ENCODE measurements at regions not wholly inside any gene's neighbourhood (a gene's known extent, or its start where the extent isn't known, plus 50 kb on each side); places are given as distances from the start of the nearest gene placed in this dataset.
A peak's percentile ranks its signal among the peaks of the same experiment; 100 is the strongest.

- Mint-ChIP-seq H3K27me3 (ENCODE audit: insufficient read depth, low read depth) (peaks cover 3% of the 10 kb centered on the region), H3K4me3 (peak overlapping the region; percentile 82), H3K36me3 (no peaks in the 10 kb centered on the region), H3K27ac (peak overlapping the region; percentile 75), H3K9me3 (peaks cover 3% of the 10 kb centered on the region), H3K4me1 (peaks cover 9% of the 10 kb centered on the region)
- Histone ChIP-seq H3F3A (ENCODE audit: low read depth) (no peaks in the 10 kb centered on the region), H3K9ac (no peak overlapping the region), H3K27ac (no peak overlapping the region), H4K20me1 (ENCODE audit: low read depth) (no peaks in the 10 kb centered on the region), H2AFZ (replicated peaks) (peak overlapping the region; percentile 35), H3K9me3 (ENCODE audit: low read depth) (no peaks in the 10 kb centered on the region), H3K36me3 (no peaks in the 10 kb centered on the region), H3K4me3 (peak overlapping the region; percentile 45), H3K27me3 (peaks cover 6% of the 10 kb centered on the region), H3K4me2 (peak overlapping the region; percentile 76), H3K79me2 (ENCODE audit: low read depth) (no peaks in the 10 kb centered on the region), H3K4me1 (peaks cover 4% of the 10 kb centered on the region)
- no peak for TF ChIP-seq EZH2 (IDR thresholded peaks at IDR 0.05)
- DNase-seq (ENCODE audit: low spot score) = peak; percentile 95
These were observed 282.5 kb upstream of the MYT1L start for GRCh38 chr2:2613279-2614199.

- Mint-ChIP-seq H3K27ac (no peak overlapping the region), H3K4me3 (no peak overlapping the region), H3K27me3 (ENCODE audit: insufficient read depth, low read depth) (peaks cover 6% of the 10 kb centered on the region), H3K9me3 (peaks cover 3% of the 10 kb centered on the region), H3K4me1 (peaks cover 18% of the 10 kb centered on the region), H3K36me3 (no peaks in the 10 kb centered on the region)
- Histone ChIP-seq H3K4me1 (peaks cover 4% of the 10 kb centered on the region), H4K20me1 (ENCODE audit: low read depth) (no peaks in the 10 kb centered on the region), H3K4me2 (no peak overlapping the region), H3K4me3 (no peak overlapping the region), H2AFZ (replicated peaks) (no peak overlapping the region), H3K27me3 (no peaks in the 10 kb centered on the region), H3K27ac (no peak overlapping the region), H3K9ac (no peak overlapping the region), H3K9me3 (ENCODE audit: low read depth) (no peaks in the 10 kb centered on the region), H3F3A (ENCODE audit: low read depth) (no peaks in the 10 kb centered on the region), H3K36me3 (no peaks in the 10 kb centered on the region), H3K79me2 (ENCODE audit: low read depth) (no peaks in the 10 kb centered on the region)
- no peak for DNase-seq (ENCODE audit: low spot score)
- no peak for TF ChIP-seq CTCF (IDR thresholded peaks at IDR 0.05)
- no peak for TF ChIP-seq EZH2 (IDR thresholded peaks at IDR 0.05)
- TF ChIP-seq EZH2phosphoT487 (IDR thresholded peaks at IDR 0.05) = no peak
These were observed 279.7 kb upstream of the MYT1L start for GRCh38 chr2:2610751-2611150.

DNA sequence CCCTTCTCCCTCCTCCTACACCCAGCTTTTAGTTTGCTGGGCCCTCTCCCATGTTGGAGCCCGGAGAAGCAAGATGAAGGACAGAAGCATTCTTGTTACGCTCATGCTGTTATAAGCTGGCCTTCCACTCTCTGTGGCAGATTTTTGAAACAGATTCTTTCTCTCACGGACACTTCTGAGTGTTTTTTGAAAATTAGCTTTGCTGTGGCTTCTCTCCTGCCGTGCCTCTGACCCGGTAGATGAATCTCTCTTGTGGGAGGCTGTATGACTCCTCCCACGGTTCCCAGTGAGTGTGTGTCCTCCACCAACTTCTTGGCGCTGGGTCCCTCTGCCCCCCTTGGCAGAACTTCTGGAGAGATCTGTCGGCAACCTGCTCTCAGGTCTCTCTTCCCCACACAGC, 269.3 kb upstream of the MYT1L start:
- no peak for DNase-seq (ENCODE audit: low spot score)
- no peak overlapping the region for H3K4me2 ChIP-seq
- Mint-ChIP-seq H3K27me3 (ENCODE audit: insufficient read depth, low read depth) (peaks cover 2% of the 10 kb centered on the region), H3K4me3 (peak overlapping the region; percentile 8), H3K9me3 (peaks cover 8% of the 10 kb centered on the region), H3K36me3 (peaks cover 3% of the 10 kb centered on the region), H3K4me1 (peaks cover 14% of the 10 kb centered on the region), H3K27ac (peak overlapping the region; percentile 50)
- no peaks in the 10 kb centered on the region for H3F3A ChIP-seq (ENCODE audit: low read depth)
- TF ChIP-seq CTCF (IDR thresholded peaks at IDR 0.05) = no peak
- TF ChIP-seq EZH2 (IDR thresholded peaks at IDR 0.05) = no peak
- TF ChIP-seq EZH2phosphoT487 (IDR thresholded peaks at IDR 0.05) = no peak
- no peaks in the 10 kb centered on the region for H3K4me1 ChIP-seq
- H4K20me1 ChIP-seq (ENCODE audit: low read depth) = no peaks in the 10 kb centered on the region
- H3K79me2 ChIP-seq (ENCODE audit: low read depth) = no peaks in the 10 kb centered on the region
- no peaks in the 10 kb centered on the region for H3K9me3 ChIP-seq (ENCODE audit: low read depth)
- no peak overlapping the region for H3K9ac ChIP-seq
- no peak overlapping the region for H3K27ac ChIP-seq
- H3K4me3 ChIP-seq = no peak overlapping the region
- H3K36me3 ChIP-seq = no peaks in the 10 kb centered on the region
- H2AFZ ChIP-seq (replicated peaks) = peak overlapping the region; percentile 85
- no peaks in the 10 kb centered on the region for H3K27me3 ChIP-seq

DNA sequence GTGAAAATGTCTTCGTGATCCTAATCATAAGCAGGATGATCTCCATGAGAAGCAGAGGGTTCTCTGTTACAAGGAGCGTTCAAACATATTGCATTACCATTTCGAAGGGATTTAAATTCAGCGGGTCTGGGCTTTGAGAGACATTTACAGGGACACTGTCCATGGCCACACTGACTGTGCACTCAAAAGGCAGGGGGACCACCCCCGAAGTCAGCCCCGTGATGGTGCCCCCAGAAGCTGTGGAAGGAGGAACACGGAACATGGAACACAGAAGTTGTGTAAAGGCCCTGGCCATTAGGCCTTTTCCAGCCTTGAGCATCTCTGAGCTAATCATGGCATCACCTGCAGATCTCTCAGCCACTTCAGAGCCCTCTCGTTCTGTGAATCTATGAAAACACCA, 268.4 kb upstream of the MYT1L start:
- Histone ChIP-seq H3K27me3 (no peaks in the 10 kb centered on the region), H3K27ac (no peak overlapping the region), H3K9ac (no peak overlapping the region), H3K4me1 (no peaks in the 10 kb centered on the region), H3K79me2 (ENCODE audit: low read depth) (no peaks in the 10 kb centered on the region), H4K20me1 (ENCODE audit: low read depth) (no peaks in the 10 kb centered on the region), H3K36me3 (no peaks in the 10 kb centered on the region), H2AFZ (replicated peaks) (no peak overlapping the region), H3K9me3 (ENCODE audit: low read depth) (no peaks in the 10 kb centered on the region), H3K4me2 (no peak overlapping the region), H3F3A (ENCODE audit: low read depth) (no peaks in the 10 kb centered on the region), H3K4me3 (no peak overlapping the region)
- Mint-ChIP-seq H3K9me3 (peaks cover 11% of the 10 kb centered on the region), H3K4me1 (peaks cover 12% of the 10 kb centered on the region), H3K4me3 (no peak overlapping the region), H3K36me3 (peaks cover 3% of the 10 kb centered on the region), H3K27me3 (ENCODE audit: insufficient read depth, low read depth) (peaks cover 2% of the 10 kb centered on the region), H3K27ac (peak overlapping the region; percentile 25)
- TF ChIP-seq CTCF (IDR thresholded peaks at IDR 0.05) = no peak
- TF ChIP-seq EZH2phosphoT487 (IDR thresholded peaks at IDR 0.05) = no peak
- no peak for TF ChIP-seq EZH2 (IDR thresholded peaks at IDR 0.05)
- DNase-seq (ENCODE audit: low spot score) = no peak
